Left lobe of liver (tissue), 2 donors: ENCODE measurements at regions not wholly inside any gene's neighbourhood (a gene's known extent, or its start where the extent isn't known, plus 50 kb on each side); places are given as distances from the start of the nearest gene placed in this dataset.
"Not testable (repeated sequence)": the region's sequence is repeated elsewhere in the genome, so short reads cannot be mapped to it uniquely, and the experiment has no call there.

ENCODE experiments used
- ATAC-seq: fragments of 200-7000 bp; cut with Tn5 transposase; one replicate; pipeline ENCODE4 v1.9.1; 2020; ENCODE audit warnings: mild to moderate bottlenecking, moderate library complexity
- DNase-seq: peaks from one replicate; pipeline ENCODE4 v3.0.0-alpha.2; 2020; ENCODE audit warnings: low spot score
- donor health status: DM: no; HTN: no; CAD: no; lungs with moderate emphysema.
- donor health status: DM: no; HTN: yes; CAD: no.

DNA sequence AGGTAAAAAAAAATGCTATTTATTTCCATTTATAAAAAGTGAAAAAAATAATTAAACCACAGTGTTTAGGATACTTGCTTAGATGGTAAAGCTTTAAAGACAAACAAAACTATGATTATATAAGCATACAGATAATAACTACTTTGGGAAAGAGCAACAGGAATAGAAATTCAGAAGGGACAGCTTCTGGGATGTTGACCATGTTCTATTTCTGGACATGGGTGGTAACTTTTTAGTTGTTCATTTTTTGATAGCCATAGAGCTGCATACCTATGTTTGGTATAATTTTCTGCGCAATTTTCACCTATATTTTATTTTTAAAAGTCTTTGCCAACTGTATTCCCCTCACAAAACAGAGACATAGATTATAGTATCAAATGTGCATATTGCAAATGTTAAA lies 572.0 kb upstream of the NR2F2 start:
- no peak for DNase-seq
- no peak for ATAC-seq

DNA sequence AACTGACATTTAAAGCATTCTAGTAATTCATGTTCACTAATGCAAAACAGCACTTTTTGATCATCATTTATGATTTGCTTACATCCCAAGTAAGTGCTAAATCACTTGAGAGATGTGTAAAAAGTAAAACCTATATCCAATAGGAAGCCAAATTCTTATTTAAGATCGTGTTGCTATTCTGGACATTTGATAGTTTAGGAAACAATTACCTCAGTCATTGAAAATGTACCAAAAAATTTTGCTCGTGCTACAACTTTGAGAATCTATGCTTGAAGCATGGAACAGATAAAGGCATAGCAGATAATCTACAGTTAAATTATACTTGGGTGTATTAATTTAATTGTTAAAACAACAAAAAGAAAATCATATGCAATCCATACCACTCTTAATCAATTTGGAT lies 571.6 kb upstream of the NR2F2 start:
- ATAC-seq (no peak), DNase-seq (no peak)

DNA sequence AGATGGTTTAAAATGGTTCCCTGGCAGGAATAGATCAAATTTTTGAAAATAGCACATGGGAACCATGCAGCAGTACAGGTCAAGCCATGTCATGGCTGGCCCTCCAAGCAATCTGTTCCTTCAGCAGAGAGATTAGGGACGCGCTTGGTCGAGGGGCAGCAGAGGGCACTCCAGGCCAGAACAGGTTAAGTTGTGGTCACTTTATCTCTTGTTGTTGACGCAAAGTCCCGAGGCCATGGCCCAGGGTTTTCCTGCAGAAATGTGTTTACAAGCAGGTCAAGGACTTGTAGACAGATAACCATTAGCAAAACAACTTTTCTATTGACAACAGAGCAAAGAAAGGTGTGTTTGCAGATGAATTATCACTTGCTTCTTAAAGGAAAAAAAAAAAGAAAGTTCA lies 570.0 kb upstream of the NR2F2 start:
- ATAC-seq: peak; percentile 66
- DNase-seq: peak; percentile 46

DNA sequence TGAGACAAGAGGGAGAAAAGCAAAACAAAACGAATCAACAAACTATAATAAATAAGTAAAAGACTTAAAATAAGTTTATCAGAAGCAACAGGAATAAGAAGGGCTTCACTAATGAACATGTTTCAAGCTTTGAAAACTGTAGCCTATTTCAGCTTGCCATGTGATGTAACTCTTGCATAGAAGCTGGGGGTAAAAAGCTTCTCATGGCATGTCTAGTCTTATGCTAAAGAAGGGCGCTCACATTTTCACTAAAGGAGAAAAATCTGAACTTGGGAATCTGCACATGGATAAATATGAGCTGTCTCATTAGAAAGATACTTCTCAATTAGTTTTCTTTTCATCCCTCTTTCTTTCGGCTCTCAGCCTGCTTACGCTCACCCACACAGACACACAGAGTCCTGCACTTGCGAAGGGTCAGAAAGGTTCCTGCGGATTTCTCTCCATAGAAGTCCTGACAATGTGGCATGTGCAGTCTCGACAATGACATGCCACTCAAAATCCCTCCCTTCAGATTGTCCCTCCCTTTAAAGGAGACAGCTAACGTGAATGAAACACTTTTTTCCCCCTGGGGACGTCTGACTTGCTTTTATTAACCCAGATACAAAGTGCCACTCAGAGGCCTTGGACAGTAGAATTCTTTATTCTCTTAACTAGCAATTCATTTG lies 568.9 kb upstream of the NR2F2 start:
- no peak for DNase-seq
- no peak for ATAC-seq

DNA sequence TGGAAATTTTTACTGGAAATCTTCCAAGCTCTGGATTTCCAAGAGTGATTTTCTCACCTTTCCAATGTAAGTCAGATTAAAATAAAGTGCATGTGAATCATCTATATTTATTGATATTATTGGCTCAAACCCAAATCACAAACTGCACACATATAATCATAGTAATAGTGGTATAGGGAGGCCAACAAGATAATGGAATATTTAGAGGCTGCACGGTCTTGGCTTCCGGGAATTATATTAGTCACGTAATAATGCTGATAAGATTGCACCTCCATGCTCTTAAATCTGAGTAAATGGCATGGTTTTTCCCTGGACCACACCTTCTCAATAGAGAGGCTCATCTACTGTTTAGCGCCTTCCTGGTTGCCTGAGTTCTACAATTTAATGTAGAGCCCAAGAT lies 567.1 kb upstream of the NR2F2 start:
- ATAC-seq (no peak), DNase-seq (no peak)

DNA sequence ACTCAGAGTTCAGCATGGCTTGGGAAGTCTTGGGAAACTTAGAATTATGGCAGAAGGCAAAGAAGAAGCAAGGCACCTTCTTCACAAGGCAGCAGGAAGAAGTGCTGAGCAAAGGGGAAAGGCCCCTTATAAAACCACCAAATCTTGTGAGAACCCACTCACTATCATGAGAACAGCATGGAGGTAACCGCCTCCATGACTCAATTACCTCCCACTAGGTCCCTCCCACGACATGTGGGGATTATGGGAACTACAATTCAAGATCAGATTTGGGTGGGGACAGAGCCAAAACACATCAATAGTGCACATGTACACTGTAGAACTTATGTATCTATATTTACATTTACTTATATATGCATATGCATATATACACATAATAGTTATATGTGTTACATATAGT lies 565.3 kb upstream of the NR2F2 start:
- ATAC-seq: no peak
- DNase-seq: no peak

DNA sequence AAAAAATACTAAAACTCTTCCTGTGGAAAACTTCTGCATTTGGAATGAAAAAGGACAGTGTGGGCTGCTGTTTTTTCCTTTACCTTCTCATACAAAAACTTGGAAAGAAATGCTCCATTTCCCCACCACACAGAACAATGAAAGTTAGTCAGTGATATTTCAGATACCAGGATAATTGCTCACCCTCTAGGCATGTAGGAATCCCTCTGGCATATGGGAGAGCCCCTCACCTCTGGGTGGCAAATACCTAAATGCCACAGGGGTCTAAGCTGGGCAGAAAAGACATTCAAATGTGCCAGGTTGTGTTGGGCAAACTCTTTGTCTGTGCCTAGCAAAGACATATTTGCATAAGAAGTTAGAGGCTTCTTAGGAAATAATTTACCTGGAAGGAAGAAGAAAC lies 560.3 kb upstream of the NR2F2 start:
- DNase-seq (no peak), ATAC-seq (no peak)

DNA sequence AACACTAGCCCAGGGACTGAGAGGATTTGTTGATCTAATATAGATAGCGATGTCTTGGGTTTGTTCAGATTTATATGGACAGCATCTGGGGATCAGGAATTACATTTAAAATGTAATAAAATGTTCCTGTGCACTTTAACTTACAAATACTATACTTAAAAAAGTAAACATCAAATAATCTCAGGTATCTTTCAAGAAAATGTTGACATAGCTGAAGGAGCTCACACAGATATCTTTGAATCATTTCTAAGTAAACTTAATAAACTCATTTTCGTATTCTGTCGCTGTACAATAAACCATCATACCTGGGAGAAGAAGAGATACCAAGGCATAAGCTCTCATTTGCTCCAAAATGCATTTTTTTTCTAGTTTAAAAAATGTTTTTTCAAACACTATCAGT lies 557.5 kb upstream of the NR2F2 start:
- DNase-seq (no peak), ATAC-seq (no peak)

DNA sequence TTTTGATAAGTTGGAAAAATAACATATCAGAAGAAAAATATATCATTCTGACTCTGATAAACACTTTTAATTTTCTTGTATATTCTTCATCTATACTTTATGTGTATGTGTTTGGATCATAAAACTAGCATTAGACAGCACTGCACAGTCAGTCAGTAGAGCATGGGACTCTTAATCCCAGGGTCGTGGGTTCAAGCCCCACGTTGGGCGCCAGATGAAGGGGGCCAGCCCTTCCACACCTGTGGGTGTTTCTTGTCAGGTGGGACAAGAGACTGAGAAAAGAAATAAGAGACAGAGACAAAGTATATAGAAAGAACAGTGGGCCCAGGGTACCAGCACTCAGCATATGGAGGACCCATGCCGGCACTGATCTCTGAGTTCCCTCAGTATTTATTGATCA lies 546.0 kb upstream of the NR2F2 start:
- ATAC-seq: no peak
- no peak for DNase-seq

DNA sequence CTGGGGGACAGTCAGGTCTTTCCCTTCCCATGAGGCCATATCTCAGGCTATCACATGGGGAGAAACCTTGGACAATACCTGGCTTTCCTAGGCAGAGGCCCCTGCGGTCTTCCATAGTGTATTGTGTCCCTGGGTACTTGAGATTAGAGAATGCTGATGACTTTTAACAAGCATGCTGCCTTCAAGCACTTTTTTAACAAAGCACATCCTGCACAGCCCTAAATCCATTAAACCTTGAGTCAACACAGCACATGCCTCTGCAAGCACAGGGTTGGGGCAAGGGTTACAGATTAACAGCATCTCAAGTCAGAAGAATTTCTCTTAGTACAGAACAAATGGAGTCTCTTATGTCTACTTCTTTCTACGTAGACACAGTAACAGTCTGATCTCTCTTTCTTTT lies 545.2 kb upstream of the NR2F2 start:
- not testable (repeated sequence) for DNase-seq, ATAC-seq

DNA sequence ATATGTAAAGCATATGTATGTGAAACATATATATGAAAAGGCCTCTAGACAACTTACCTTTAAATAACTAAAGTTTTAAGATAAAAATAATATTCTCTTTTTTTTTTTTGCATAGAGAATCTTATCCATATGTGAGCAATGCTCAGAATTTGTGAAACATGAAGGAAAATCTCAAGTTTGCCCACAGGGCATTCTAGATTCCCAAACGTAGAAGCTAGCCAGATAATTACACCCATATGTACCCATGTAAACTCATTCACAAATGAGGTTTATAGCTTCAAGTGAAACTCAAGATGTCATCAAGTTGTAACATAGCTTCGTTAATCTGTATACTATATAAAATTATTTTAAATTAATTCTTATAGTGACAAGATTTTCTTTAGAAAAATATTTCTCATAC lies 537.3 kb upstream of the NR2F2 start:
- DNase-seq (no peak), ATAC-seq (no peak)

DNA sequence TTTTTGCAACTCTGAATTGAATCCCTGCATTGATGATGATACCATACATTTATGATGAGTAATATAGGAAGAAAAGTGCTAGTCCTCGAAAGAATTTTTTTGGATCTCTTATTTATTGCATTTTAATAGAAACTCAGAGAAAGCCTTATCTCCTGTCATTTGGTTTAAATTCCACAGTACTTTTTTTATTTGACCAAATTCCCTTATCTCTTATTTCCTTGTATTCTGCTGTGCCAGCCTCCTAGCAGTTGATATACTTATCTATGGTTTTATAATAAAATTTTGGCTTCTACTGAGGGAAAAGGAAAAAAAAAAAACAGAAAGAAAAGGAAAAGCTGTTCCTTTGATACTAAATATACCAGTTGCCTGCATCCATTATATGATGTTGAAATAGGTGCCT lies 535.1 kb upstream of the NR2F2 start:
- DNase-seq (no peak), ATAC-seq (no peak)

DNA sequence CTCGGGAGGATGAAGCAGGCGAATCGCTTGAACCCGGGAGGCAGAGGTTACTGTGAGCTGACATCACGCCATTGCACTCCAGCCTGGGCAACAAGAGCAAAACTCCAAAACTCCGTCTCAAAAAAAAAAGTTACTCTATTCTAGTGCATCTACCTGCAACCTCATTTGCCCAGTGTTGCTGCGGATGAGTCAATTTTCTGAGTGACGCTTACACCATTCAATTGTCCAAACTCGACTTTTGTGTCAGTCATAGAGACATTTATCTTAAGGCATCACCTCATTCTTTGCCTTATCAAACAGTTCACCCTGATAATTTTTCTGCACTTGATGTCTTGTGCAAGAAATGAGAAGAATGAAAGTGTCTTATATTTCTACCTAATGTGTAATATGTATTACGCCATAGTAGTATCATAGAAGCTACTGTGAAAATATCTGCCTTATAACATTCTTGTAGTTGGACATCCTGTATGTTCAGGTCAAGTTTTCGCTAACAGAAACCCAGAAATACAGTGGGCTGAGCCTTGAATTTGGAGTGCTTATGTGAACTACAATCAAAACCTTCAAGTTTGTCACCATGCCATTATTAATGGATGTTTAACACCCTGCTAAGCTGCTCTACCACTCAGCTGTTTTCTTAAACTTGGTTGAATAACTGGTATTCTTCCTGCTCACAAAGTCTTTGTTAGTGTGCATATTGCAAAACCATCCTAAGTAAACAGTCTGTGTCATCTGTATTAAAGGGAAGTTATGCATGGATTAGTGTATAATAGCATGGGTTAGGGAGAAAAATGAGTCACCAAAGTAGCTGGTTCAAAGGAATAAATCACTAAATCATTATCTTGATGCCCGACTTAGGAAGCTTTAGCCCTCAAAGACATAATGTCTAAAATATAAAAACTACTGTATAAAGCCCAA lies 531.0 kb upstream of the NR2F2 start:
- peak; percentile 57 for ATAC-seq

DNA sequence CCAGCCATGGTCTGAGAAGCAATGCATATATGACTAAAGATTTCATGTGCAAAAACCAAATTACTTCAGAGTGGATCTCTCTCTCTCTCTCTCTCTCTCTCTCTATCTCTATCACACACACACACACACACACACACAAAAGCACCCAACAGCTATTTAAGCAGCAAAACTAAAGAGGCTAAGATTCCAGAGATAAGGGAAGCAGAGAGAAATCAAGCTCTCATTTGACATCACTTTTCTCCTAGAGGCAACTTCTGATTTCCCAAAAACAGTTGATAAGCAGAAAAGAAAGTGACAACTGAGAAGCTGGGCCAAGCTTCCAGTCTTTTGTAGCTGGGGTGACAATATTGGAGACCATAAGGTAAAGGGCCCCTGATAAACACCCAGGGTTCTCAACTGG lies 526.0 kb upstream of the NR2F2 start:
- ATAC-seq (no peak), DNase-seq (no peak)

More for the DNA sequence above, 531.0 kb upstream of the NR2F2 start:
- no peak for DNase-seq

DNA sequence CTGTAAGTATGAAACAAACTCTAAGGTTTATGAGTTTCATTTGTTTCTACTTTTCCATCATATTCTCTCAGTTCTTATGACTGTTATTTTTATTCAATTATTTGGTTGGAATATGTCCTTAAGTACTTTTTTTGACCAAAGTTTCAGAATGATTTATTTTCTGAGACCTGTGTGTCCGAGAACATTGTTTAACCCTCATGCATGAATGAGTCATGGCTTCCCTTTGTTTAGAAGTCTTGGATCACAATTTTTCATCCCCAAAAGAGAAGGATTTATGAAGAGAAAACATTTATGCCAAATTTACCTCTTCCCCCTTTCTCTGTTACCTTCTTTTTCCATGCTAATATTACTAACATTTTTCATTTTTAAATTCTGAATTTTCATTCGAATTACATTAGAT lies 518.0 kb upstream of the NR2F2 start:
- no peak for ATAC-seq

DNA sequence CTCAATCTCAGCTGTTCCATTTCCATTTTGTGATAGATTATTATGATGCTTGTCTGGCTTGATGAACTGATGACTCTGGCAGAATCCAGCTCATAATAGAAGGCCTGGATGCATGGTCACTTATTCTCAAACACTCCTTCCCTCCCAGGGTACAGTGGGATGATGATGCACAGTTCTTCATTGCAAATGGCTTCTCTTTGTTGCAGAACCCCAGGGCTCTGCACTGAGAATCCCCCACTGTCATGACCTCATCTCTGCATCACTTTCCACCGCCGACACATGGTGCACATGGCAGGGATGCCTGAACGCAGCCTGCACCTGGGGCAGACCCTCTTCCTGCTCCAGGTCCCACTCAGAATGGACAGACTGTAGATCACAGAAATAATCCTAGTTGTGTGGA lies 515.6 kb upstream of the NR2F2 start:
- no peak for ATAC-seq
- no peak for DNase-seq

More for the DNA sequence above, 518.0 kb upstream of the NR2F2 start:
- DNase-seq: no peak

DNA sequence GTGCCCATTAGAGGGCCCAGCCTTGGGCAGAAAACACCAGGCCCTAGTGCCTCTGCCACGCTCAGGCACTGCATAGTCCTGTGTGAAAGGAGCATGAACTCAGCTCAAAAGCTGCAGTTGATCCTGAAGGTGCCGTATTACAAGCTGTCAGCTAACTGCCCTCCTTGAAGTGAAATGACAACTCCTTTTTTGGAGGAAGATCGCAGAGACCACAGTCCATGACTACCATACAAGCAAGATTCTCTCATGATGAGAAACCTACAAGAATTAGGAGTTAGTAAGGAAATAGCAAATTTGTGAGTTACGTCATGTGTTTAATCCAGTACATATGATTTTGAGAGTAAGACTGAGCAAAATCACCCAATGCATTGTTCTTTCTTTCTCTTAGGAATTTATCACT lies 513.9 kb upstream of the NR2F2 start:
- DNase-seq: no peak
- ATAC-seq: no peak

DNA sequence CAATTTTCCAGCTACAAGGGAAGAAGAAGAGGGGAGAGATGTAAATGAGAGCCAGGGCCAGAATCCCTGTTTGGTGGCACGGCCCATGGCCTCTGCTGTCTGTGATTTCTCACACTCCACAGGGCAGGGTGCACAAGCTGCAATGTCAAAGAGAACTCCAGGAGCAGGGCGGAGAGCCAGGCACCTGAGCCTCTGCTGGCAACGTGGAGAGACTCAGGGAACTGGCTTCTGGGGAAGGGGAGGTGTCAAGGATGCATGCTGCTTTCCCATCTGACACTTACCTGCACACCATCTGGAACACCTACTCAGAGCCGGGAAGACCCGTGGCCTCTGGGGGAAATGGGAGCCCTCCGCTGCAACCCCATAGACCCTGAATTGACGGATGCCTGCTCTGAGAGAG lies 507.5 kb upstream of the NR2F2 start:
- ATAC-seq: no peak
- DNase-seq: no peak

DNA sequence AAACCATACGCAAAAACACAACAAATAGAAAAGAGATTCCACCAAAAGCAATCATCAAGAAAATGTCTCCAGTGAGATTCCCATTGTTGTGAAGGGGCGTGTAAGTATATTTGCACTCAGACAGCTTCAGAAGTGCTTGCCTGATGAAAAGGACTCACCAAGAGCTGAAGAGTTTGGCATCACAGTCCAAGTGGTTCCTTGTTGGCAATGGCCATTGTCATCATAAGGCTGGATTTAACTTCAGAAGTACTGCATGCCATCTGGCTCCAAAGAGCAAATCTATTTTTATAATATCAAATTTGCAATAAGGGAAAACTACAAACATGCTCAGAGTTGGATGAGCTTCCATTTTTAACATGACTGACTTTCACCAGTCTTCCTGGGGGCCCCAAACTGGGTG lies 505.3 kb upstream of the NR2F2 start:
- no peak for ATAC-seq
- DNase-seq: no peak

DNA sequence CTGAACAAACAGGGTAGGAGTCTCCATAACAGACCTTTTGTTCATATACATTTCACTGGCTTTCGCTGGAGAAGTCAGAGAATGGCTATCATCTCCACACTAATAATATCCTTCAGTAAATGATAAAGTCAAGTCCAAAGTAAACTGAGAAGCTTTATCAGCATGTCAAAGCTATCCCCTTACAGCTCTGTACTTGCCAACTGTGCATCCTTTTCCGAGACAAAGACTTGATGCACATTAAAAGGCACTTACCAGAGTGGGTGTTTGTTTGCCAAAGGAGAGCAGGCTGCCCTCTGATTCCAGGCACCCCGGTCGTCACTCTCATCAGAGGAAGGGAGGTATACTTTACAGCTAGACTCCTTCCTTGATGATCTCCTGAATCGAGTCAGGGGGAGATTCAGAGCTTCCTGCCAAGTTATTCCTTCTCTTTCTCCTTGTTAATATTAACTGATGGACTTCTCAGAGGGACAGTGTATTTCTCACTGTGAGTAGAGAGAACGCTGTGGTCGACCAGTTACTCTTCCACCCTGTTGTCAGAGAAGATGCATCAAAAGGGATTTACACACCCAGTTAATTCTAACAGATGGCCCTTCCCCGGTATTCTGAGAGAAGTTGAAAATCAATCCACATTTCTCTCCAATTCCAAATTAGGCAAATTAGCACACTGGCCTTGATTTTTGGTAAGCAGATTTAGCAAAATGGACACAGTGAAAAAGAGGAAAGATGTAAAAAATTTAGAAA lies 504.7 kb upstream of the NR2F2 start:
- no peak for ATAC-seq
- DNase-seq: no peak

DNA sequence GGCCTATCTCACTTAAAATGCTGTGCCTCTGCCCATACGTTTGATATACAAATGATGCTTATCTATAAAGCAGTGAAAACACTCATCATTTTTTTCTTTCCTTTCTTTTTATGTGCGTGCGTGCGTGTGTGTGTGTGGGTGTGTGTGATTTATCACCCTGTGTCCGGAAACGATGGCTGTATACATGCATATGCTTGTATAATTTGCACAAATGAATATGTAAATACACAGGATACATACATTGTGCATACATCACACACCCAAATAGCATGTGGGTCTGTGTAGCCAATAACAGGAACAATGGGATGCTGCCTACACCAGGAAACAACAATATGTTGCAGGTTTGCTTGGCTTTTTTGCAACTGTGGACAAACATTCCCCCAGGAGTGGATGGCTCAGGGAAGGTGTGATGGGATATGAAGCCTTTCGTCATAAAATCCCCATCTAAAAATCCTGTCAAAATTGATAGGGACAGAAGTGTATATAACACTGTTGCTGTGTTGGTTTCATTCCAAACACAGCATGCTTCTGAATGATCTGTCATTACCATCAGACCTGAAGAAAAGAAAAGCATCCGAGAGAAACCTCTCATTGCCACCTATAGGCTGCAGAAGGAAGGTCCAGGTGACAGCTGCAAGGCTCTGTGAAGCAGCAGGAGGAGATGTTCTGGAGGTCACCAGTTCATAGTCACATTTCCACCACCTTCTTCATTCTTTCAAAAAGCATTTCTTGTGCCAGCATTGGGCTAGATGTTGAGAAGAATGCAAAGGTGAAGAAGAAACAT lies 503.9 kb upstream of the NR2F2 start:
- peak; percentile 85 for ATAC-seq
- DNase-seq: no peak
